ENCODE measurements at regions not wholly inside any gene's neighbourhood (a gene's known extent, or its start where the extent isn't known, plus 50 kb on each side); places are given as distances from the start of the nearest gene placed in this dataset.

DNA sequence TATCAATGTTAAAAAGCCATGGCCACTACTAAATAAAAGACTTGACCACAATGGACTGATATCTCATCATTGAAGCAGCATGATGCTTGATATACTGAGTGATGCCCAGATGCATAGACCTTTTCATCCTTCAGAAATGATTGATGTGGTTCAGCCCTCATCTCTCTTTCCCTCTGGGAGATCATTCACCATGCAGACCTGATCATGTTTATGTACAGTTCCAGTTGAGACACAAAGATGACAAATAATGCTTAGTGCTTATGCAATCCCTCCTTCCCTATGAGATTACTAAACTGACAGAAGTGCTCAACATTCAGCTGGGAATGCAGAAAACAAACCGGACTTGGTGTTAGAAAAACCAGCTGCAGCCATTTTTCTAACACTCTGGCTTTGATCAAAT, 91.9 kb upstream of the TLR4 start:
- TF ChIP-seq, protein P1, sequence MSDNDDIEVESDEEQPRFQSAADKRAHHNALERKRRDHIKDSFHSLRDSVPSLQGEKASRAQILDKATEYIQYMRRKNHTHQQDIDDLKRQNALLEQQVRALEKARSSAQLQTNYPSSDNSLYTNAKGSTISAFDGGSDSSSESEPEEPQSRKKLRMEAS (IDR thresholded peaks at IDR 0.05; ENCODE audit: low read depth) = no peak
- TF ChIP-seq TAF1 (IDR thresholded peaks at IDR 0.05; ENCODE audit: borderline replicate concordance, low read depth, low read length) (no peak), EZH2phosphoT487 (IDR thresholded peaks at IDR 0.05; ENCODE audit: borderline replicate concordance, low read depth) (no peak)
